H9 (cell line): ENCODE measurements at regions not wholly inside any gene's neighbourhood (a gene's known extent, or its start where the extent isn't known, plus 50 kb on each side); places are given as distances from the start of the nearest gene placed in this dataset.

Source experiments
- DNase-seq: peaks from one replicate; pipeline ENCODE4 v3.0.0-alpha.2; 2017
- H2AFZ ChIP-seq: one replicate; pipeline ENCODE4 v1.6.1; 2013; ENCODE audit warnings: mild to moderate bottlenecking, low read length, control low read depth, moderate library complexity
- H2AK5ac ChIP-seq: 2 replicates; pipeline ENCODE4 v1.6.1; 2013; ENCODE audit warnings: low read length, control low read depth, mixed read lengths; ENCODE audit not compliant: insufficient read length
- H2BK120ac ChIP-seq: one replicate; pipeline ENCODE4 v1.6.1; 2013; ENCODE audit warnings: low read depth, mild to moderate bottlenecking, low read length, control low read depth, inconsistent platforms; ENCODE audit not compliant: poor library complexity, severe bottlenecking
- H2BK12ac ChIP-seq: 2 replicates; pipeline ENCODE4 v1.6.1; 2013; ENCODE audit warnings: low read length, control low read depth, mixed read lengths, low read depth; ENCODE audit not compliant: insufficient read length
- H2BK15ac ChIP-seq: 2 replicates; pipeline ENCODE4 v1.6.1; 2013; ENCODE audit warnings: low read depth, low read length, control low read depth
- H2BK20ac ChIP-seq: one replicate; pipeline ENCODE4 v1.6.1; 2013; ENCODE audit warnings: low read depth, mild to moderate bottlenecking, low read length, control low read depth, inconsistent platforms; ENCODE audit not compliant: poor library complexity, severe bottlenecking
- H2BK5ac ChIP-seq: 2 replicates; pipeline ENCODE4 v1.6.1; 2013; ENCODE audit warnings: low read length, control low read depth, mixed read lengths; ENCODE audit not compliant: insufficient read length
- H3K14ac ChIP-seq: 2 replicates; pipeline ENCODE4 v1.6.1; 2013; ENCODE audit warnings: low read length, control low read depth; ENCODE audit not compliant: insufficient read depth
- H3K18ac ChIP-seq: 2 replicates; pipeline ENCODE4 v1.6.1; 2013; ENCODE audit warnings: low read depth, mild to moderate bottlenecking, mixed read lengths, low read length, control low read depth; ENCODE audit not compliant: insufficient read length
- H3K23ac ChIP-seq: 2 replicates; pipeline ENCODE4 v1.6.1; 2013; ENCODE audit warnings: low read length, control low read depth, mixed read lengths, low read depth; ENCODE audit not compliant: insufficient read length
- H3K23me2 ChIP-seq: 2 replicates; pipeline ENCODE4 v1.6.1; 2013; ENCODE audit warnings: low read depth, mild to moderate bottlenecking, mixed read lengths, low read length, control low read depth; ENCODE audit not compliant: insufficient read length, poor library complexity, severe bottlenecking
- H3K27ac ChIP-seq: 2 replicates; pipeline ENCODE4 v1.5.1; 2013; ENCODE audit warnings: low read length, control low read depth, mixed read lengths, low read depth; ENCODE audit not compliant: insufficient read length
- H3K27me3 ChIP-seq: 2 replicates; pipeline ENCODE4 v1.6.1; 2013; ENCODE audit warnings: low read length, control low read depth, inconsistent platforms; ENCODE audit not compliant: insufficient read depth
- H3K4ac ChIP-seq: 2 replicates; pipeline ENCODE4 v1.6.1; 2013; ENCODE audit warnings: low read depth, mild to moderate bottlenecking, control low read depth, inconsistent platforms, low read length, moderate library complexity
- H3K4me1 ChIP-seq: 2 replicates; pipeline ENCODE4 v1.6.1; 2013; ENCODE audit warnings: low read length, control low read depth, inconsistent platforms; ENCODE audit not compliant: insufficient read depth
- H3K4me2 ChIP-seq: 2 replicates; pipeline ENCODE4 v1.6.1; 2013; ENCODE audit warnings: low read length, control low read depth, mixed read lengths; ENCODE audit not compliant: insufficient read length, insufficient read depth
- H3K56ac ChIP-seq: 2 replicates; pipeline ENCODE4 v1.6.1; 2013; ENCODE audit warnings: low read depth, mild to moderate bottlenecking, mixed read lengths, low read length, control low read depth; ENCODE audit not compliant: insufficient read length
- H3K79me1 ChIP-seq: 2 replicates; pipeline ENCODE4 v1.6.1; 2013; ENCODE audit warnings: low read depth, mild to moderate bottlenecking, moderate library complexity, low read length, control low read depth, inconsistent platforms; ENCODE audit not compliant: insufficient read depth, poor library complexity, severe bottlenecking
- H3K79me2 ChIP-seq: 2 replicates; pipeline ENCODE4 v1.6.1; 2013; ENCODE audit warnings: low read length, control low read depth, inconsistent platforms; ENCODE audit not compliant: insufficient read depth
- H3K9ac ChIP-seq: 2 replicates; pipeline ENCODE4 v1.6.1; 2013; ENCODE audit warnings: low read length, control low read depth, mixed read lengths; ENCODE audit not compliant: insufficient read length; ENCODE audit errors: extremely low read depth
- H3K9me3 ChIP-seq: one replicate; pipeline ENCODE4 v1.6.1; 2013; ENCODE audit warnings: low read depth, low read length, inconsistent platforms; ENCODE audit not compliant: control insufficient read depth
- H3T11ph ChIP-seq: one replicate; pipeline ENCODE4 v1.6.1; 2013; ENCODE audit warnings: mild to moderate bottlenecking, low read length, control low read depth, inconsistent platforms
- H4K20me1 ChIP-seq: one replicate; pipeline ENCODE4 v1.6.1; 2013; ENCODE audit not compliant: control insufficient read depth, insufficient read length, insufficient read depth
- H4K5ac ChIP-seq: 2 replicates; pipeline ENCODE4 v1.6.1; 2013; ENCODE audit warnings: low read depth, mild to moderate bottlenecking, mixed read lengths, low read length, control low read depth; ENCODE audit not compliant: insufficient read length
- H4K8ac ChIP-seq: replicated peaks from 2 replicates; pipeline ENCODE4 v1.6.1; 2013; ENCODE audit warnings: low read length, control low read depth, mixed read lengths, low read depth; ENCODE audit not compliant: insufficient read length
- H4K91ac ChIP-seq: 2 replicates; pipeline ENCODE4 v1.6.1; 2013; ENCODE audit warnings: low read depth, mild to moderate bottlenecking, moderate library complexity, mixed read lengths, low read length, control low read depth; ENCODE audit not compliant: insufficient read length
- H3K27ac Mint-ChIP-seq, 3 experiments: 2 replicates in 2 of 3; 3 replicates in 1 of 3; pipeline ENCODE4 v1.8.0; 2020 to 2021; ENCODE audit warnings: mixed read lengths in 3 of 3, mild to moderate bottlenecking in 1 of 3, moderate library complexity in 1 of 3
- H3K27me3 Mint-ChIP-seq: 2 replicates; pipeline ENCODE4 v1.8.0; 2021; ENCODE audit warnings: low read depth, mild to moderate bottlenecking, moderate library complexity, mixed read lengths
- H3K36me3 Mint-ChIP-seq, 3 experiments: 2 replicates in 2 of 3; 3 replicates in 1 of 3; pipeline ENCODE4 v1.8.0; 2020 to 2021; ENCODE audit warnings: low read depth in 3 of 3, mixed read lengths in 3 of 3; ENCODE audit not compliant: insufficient read depth in 1 of 3
- H3K4me1 Mint-ChIP-seq, 2 experiments: 2 replicates each; pipeline ENCODE4 v1.8.0; 2020; ENCODE audit warnings: mixed read lengths in 2 of 2
- H3K4me3 Mint-ChIP-seq, 2 experiments: 2 replicates in 1 of 2; 3 replicates in 1 of 2; pipeline ENCODE4 v1.8.0; 2020 to 2021; ENCODE audit warnings: mild to moderate bottlenecking in 2 of 2, mixed read lengths in 2 of 2, moderate library complexity in 1 of 2
- H3K9me3 Mint-ChIP-seq, 2 experiments: 2 replicates in 1 of 2; 3 replicates in 1 of 2; pipeline ENCODE4 v1.8.0; 2020; ENCODE audit warnings: mild to moderate bottlenecking in 2 of 2, mixed read lengths in 2 of 2, moderate library complexity in 1 of 2
- WGBS: extraction: QIAGEN DNeasy Blood & Tissue Kit; methylation state at CpG from one replicate; pipeline ENCODE4 v1.1.7; 2013; ENCODE audit warnings: missing lambda C conversion rate, low lambda C conversion rate, mixed read lengths; ENCODE audit not compliant: insufficient read length; ENCODE audit errors: extremely low coverage; 5-methylcytosine and 5-hydroxymethylcytosine counted together
- TF ChIP-seq, protein P1 (sequence below): fragments of 200-600 bp; sonication (generic); conservative IDR thresholded peaks from 3 replicates; pipeline ENCODE4 v1.8.0; 2021; ENCODE audit warnings: antibody characterized with exemption, mild to moderate bottlenecking

GRCh38 chr15:88739541-88739940, 63.7 kb upstream of the ACAN start:
- H3K79me1 ChIP-seq, result no peaks in the 10 kb centered on the region
- H3K27ac Mint-ChIP-seq, result no peak overlapping the region
- H2AK5ac ChIP-seq, result no peak overlapping the region
- H4K5ac ChIP-seq, result no peak overlapping the region
- H3K27me3 ChIP-seq, result no peaks in the 10 kb centered on the region
- no peak overlapping the region for H3K4ac ChIP-seq
- no peak overlapping the region for H3K4me2 ChIP-seq
- H3K27ac ChIP-seq, result no peak overlapping the region
- H3K79me2 ChIP-seq, result no peaks in the 10 kb centered on the region
- no peak overlapping the region for H2BK12ac ChIP-seq
- H3K23me2 ChIP-seq, result no peaks in the 10 kb centered on the region
- H3K18ac ChIP-seq, result no peak overlapping the region
- no peaks in the 10 kb centered on the region for H3K36me3 Mint-ChIP-seq
- peaks cover 2% of the 10 kb centered on the region; the same call in 1 of the 2 replicates for H3K4me1 ChIP-seq
- no peak overlapping the region for H2BK120ac ChIP-seq
- H3K9ac ChIP-seq, result no peak overlapping the region
- no peak overlapping the region for H3K14ac ChIP-seq
- H3K56ac ChIP-seq, result no peak overlapping the region
- H3T11ph ChIP-seq, result no peak overlapping the region
- no peaks in the 10 kb centered on the region for H3K9me3 ChIP-seq
- no peak overlapping the region for H3K23ac ChIP-seq
- H2AFZ ChIP-seq, result no peak overlapping the region
- no peak overlapping the region for H2BK20ac ChIP-seq
- H4K20me1 ChIP-seq, result no peaks in the 10 kb centered on the region
- H4K91ac ChIP-seq, result no peak overlapping the region
- no peaks in the 10 kb centered on the region for H3K9me3 Mint-ChIP-seq
- no peak overlapping the region for H2BK5ac ChIP-seq
- no CpG with 5 or more reads among the region's 5 CpGs for WGBS
- H3K4me1 Mint-ChIP-seq, result peaks cover 2 to 5% of the 10 kb centered on the region in 2 experiments; a peak in 3 of 4 replicates
- no peak overlapping the region for H2BK15ac ChIP-seq
- TF ChIP-seq, protein P1, sequence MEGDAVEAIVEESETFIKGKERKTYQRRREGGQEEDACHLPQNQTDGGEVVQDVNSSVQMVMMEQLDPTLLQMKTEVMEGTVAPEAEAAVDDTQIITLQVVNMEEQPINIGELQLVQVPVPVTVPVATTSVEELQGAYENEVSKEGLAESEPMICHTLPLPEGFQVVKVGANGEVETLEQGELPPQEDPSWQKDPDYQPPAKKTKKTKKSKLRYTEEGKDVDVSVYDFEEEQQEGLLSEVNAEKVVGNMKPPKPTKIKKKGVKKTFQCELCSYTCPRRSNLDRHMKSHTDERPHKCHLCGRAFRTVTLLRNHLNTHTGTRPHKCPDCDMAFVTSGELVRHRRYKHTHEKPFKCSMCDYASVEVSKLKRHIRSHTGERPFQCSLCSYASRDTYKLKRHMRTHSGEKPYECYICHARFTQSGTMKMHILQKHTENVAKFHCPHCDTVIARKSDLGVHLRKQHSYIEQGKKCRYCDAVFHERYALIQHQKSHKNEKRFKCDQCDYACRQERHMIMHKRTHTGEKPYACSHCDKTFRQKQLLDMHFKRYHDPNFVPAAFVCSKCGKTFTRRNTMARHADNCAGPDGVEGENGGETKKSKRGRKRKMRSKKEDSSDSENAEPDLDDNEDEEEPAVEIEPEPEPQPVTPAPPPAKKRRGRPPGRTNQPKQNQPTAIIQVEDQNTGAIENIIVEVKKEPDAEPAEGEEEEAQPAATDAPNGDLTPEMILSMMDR, result no peak
- H3K4me3 Mint-ChIP-seq, result no peak overlapping the region
- peaks cover 16% of the 10 kb centered on the region for H3K27me3 Mint-ChIP-seq
- DNase-seq, result no peak
- H4K8ac ChIP-seq, result no peak overlapping the region
